ENCODE measurements at regions not wholly inside any gene's neighbourhood (a gene's known extent, or its start where the extent isn't known, plus 50 kb on each side); places are given as distances from the start of the nearest gene placed in this dataset.

DNA sequence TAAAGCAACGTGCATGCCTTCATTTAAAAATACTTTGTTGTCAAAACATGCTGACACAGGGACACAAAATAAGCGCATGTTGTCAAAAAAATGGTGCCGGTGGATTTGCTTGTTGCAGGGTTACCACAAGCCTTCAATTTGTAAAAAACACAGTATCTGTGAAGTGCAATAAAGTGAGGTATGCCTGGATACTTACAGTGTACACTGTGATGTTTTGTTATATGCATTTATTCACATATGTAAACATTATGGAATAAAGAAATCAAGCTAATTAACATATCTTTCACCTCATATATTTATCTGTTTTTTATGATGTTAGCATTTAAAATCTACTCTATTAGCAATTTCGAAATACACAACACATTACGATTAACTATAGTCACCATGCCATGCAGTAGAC is 202.6 kb upstream of the FZD8 start:
- TF ChIP-seq, protein P1, sequence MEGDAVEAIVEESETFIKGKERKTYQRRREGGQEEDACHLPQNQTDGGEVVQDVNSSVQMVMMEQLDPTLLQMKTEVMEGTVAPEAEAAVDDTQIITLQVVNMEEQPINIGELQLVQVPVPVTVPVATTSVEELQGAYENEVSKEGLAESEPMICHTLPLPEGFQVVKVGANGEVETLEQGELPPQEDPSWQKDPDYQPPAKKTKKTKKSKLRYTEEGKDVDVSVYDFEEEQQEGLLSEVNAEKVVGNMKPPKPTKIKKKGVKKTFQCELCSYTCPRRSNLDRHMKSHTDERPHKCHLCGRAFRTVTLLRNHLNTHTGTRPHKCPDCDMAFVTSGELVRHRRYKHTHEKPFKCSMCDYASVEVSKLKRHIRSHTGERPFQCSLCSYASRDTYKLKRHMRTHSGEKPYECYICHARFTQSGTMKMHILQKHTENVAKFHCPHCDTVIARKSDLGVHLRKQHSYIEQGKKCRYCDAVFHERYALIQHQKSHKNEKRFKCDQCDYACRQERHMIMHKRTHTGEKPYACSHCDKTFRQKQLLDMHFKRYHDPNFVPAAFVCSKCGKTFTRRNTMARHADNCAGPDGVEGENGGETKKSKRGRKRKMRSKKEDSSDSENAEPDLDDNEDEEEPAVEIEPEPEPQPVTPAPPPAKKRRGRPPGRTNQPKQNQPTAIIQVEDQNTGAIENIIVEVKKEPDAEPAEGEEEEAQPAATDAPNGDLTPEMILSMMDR (IDR thresholded peaks at IDR 0.05) = no peak
- TF ChIP-seq POLR2A (IDR thresholded peaks at IDR 0.05) = no peak

All from Peyer's patch (tissue), 4 donors.